HG03520 (cell line): ENCODE measurements at regions not wholly inside any gene's neighbourhood (a gene's known extent, or its start where the extent isn't known, plus 50 kb on each side); places are given as distances from the start of the nearest gene placed in this dataset.

Experiments used
- ATAC-seq: cut with Tn5 transposase; IDR thresholded peaks from one replicate; pipeline ENCODE4 v1.9.1; 2021; ENCODE audit warnings: mild to moderate bottlenecking, moderate library complexity; ENCODE audit not compliant: unreplicated experiment

- ATAC-seq = no peak
Measured at GRCh38 chr1:8093221-8093980, 67.3 kb upstream of the ERRFI1 start.

DNA sequence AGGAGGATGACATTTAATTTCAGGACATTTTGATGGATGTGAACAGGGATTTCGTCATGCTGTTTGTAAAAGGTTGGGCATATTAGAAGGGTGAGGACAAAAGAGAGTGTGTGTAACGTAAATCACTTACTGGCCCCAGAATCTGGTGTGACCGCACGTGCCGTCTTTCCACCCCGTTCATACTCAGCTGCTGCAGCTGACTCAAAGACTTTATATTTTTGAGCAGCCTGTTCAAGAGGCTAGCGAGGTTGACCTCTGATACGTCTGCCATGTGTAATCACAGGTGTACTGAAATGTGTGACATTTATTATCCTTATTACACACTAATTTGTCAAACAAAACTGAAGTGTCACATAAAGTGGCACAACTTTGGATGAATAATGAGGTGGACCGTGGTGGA lies 66.5 kb upstream of the ERRFI1 start:
- ATAC-seq = no peak

- ATAC-seq = no peak
Measured at GRCh38 chr1:8091691-8092090, 65.6 kb upstream of the ERRFI1 start.

DNA sequence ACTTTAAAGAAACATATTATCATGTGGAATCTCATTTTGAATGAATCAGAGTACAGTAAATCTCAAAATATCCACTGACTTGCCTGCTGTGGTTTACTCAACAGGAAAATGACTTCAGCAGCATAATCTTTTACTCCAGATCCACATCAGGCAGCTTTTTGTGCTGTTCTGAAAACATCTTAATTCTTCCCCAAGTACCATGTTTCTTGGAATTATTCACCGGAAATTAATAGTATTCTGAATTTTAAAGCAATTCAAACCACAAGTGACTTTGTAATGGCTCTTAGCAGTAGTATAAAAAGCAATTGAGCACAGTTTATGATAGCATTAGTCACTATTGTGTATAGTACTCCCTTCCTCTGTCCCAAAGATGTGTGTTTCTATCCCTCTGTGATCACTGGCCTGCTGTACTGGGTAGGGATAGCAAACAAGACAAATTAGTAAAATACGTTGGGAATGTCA lies 64.2 kb upstream of the ERRFI1 start:
- no peak for ATAC-seq

- no peak for ATAC-seq
Measured at GRCh38 chr1:8089535-8090228, 63.6 kb upstream of the ERRFI1 start.

DNA sequence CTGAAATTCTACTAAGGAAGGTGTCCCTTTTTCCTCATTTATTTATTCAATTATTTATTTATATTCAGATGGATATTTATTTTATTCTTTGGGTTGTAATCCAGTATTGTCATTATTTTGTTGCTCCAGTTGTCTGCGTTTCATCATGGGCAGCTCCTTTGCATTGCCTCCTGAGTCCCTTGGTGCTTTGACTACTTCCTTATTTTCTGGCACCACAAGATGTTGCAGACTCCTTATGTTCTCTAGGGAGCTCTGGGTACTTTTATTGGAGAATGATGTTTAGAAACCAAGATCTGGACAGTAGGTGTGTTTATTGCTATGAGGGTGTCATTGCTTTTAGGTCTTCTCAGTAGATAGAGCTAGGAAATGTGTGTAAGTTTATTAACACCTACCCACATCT lies 59.9 kb upstream of the ERRFI1 start:
- no peak for ATAC-seq

GRCh38 chr1:8084913-8085312 lies 58.8 kb upstream of the ERRFI1 start:
- ATAC-seq = no peak

DNA sequence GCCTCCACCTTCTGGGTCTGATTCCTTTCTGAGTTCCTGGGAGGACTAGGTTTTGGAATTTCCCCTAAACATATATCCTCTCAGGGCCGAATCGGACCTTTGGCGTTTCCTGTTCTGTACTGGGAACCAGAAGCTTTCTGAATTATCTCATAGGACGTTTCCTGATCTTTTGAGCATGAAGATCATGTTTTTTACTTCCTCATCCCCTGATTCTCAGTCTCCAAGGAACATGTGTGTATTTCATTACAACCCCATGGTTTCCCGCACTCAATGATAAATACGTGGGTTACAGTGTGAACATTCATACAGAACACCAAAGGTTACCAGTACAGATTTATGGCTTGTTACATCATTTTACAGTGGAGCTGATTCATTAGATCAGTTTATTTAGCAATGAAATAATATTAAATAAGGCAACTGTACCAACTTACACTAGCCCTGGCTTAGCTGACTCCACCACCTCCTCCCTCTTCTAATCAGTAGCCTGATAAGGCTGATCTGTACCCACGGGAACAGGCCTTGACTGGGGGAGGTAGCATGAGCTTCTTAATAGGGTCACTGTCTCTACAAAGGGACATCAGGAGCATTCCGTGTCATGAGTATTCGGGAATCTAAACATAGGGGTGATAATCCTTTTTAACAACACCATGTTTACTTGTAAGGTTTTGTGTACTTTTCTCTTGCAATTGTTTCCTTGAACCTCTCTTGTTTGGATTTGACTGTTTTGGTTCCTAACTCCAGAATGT lies 57.8 kb upstream of the ERRFI1 start:
- no peak for ATAC-seq

DNA sequence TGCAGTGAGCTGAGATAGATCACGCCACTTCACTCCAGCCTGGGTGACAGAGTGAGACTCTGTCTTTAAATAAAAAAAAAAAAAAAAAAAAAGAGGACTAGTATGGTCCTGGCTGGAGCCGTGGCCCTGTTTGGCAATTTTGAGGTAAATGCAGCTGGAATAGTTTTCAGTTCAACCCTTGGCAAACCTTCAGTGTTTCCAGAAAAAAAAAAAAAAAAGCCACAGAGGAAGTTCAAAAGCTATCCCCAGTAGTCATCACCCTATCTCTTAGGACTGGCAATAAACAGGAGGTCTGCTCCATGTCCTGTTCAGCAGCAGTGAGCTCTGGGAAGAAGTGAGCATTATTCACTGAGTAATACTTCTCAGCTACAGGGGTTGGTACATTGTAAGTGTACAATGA lies 56.8 kb upstream of the ERRFI1 start:
- ATAC-seq = no peak

DNA sequence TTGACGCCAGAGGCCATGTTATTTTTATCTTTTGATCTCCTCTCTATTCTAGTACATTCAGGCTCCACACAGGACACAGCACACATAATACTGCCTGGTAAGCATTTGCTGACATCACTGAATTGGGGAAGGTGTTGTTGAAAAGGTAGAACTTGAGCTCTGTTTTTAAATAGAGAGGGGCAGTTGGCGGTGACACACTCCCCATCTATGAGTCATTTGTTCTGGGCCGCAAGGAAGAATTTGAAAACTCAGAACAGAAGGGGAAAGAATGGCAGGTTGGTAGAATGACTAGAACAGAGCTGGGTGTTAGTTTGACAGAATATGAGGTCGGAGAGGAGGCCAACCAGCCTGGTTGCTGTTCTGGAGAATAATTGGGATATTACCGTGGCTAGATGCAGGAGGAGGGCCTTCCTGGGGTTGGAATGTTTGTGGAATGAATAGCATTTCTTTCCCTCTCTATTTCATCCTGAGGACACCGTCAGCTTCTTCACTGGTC lies 52.1 kb upstream of the ERRFI1 start:
- ATAC-seq = no peak

DNA sequence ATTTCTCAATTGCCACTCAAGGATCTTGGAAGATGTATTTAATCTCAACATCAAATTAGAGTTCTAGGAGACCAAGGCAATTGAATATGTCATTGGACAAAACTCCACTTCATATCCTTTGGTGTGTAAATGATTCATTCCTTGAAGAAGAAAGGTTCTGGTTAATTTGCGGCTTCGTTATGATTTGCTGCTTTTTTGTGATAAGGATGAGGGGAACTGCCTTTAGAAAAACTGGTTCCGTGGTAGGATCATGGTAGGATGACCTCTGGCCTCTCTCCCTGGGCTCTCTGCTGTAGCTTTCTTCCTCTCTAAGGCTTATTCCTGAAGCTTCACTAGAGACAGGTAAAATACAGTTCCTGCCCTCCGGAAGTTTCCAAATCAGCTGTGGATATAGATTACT lies 51.5 kb upstream of the ERRFI1 start:
- ATAC-seq = no peak

GRCh38 chr1:8077120-8077573 lies 51.0 kb upstream of the ERRFI1 start:
- ATAC-seq = no peak

DNA sequence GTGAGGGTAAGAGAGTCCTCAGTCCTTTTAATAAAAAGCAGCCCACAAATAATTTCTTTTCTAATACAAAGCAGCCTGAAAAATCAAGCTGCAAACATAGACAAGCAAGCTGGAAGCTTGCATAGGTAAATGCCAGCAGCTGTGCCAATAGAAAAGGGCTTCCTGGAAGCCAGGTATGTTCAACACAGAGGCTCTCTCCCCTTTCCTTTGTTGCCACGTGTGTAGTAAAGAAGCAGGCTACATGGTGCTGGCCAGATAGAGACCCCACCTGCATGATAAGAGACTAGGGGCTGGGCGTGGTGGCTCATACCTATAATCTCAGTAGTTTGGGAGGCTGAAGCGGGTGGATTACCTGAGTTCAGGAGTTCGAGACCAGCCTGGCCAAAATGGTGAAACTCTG lies 50.1 kb upstream of the ERRFI1 start:
- no peak for ATAC-seq
